Mesenchymal stem cell (in vitro differentiated cells and primary cell): ENCODE measurements at regions not wholly inside any gene's neighbourhood (a gene's known extent, or its start where the extent isn't known, plus 50 kb on each side); places are given as distances from the start of the nearest gene placed in this dataset.
A peak's percentile ranks its signal among the peaks of the same experiment; 100 is the strongest.

ENCODE experiments used
- DNase-seq: peaks from one replicate; pipeline ENCODE4 v3.0.0-alpha.2; 2013
- H2AFZ ChIP-seq: one replicate; pipeline ENCODE4 v1.6.1; 2013; ENCODE audit warnings: low read depth, mild to moderate bottlenecking, control low read depth, inconsistent platforms, low read length, moderate library complexity
- H2AK5ac ChIP-seq: 2 replicates; pipeline ENCODE4 v1.6.1; 2013; ENCODE audit warnings: low read length, moderate library complexity, mild to moderate bottlenecking, inconsistent platforms; ENCODE audit not compliant: severe bottlenecking
- H2BK120ac ChIP-seq: one replicate; pipeline ENCODE4 v1.6.1; 2013; ENCODE audit warnings: low read depth, mild to moderate bottlenecking, inconsistent platforms, low read length, moderate library complexity
- H2BK12ac ChIP-seq, 2 experiments: one replicate each; pipeline ENCODE4 v1.6.1; 2013; ENCODE audit warnings: inconsistent platforms in 2 of 2, low read length in 2 of 2, mild to moderate bottlenecking in 2 of 2, moderate library complexity in 2 of 2, control low read depth in 1 of 2
- H2BK15ac ChIP-seq: one replicate; pipeline ENCODE4 v1.6.1; 2013; ENCODE audit warnings: mild to moderate bottlenecking, low read depth, inconsistent platforms; ENCODE audit not compliant: poor library complexity, severe bottlenecking
- H2BK5ac ChIP-seq: 2 replicates; pipeline ENCODE4 v1.6.1; 2013; ENCODE audit warnings: low read depth, mild to moderate bottlenecking, low read length, control low read depth, inconsistent platforms; ENCODE audit not compliant: poor library complexity, severe bottlenecking
- H3K14ac ChIP-seq, 2 experiments: one replicate each; pipeline ENCODE4 v1.6.1; 2013; ENCODE audit warnings: inconsistent platforms in 2 of 2, low read length in 2 of 2, control low read depth in 1 of 2, mild to moderate bottlenecking in 1 of 2, moderate library complexity in 1 of 2
- H3K18ac ChIP-seq, 2 experiments: one replicate each; pipeline ENCODE4 v1.6.1; 2013; ENCODE audit warnings: inconsistent platforms in 2 of 2, low read length in 2 of 2, control low read depth in 1 of 2, low read depth in 1 of 2, mild to moderate bottlenecking in 1 of 2
- H3K23ac ChIP-seq, 2 experiments: one replicate each; pipeline ENCODE4 v1.6.1; 2013; ENCODE audit warnings: inconsistent platforms in 2 of 2, low read length in 2 of 2, mild to moderate bottlenecking in 2 of 2, moderate library complexity in 2 of 2, control low read depth in 1 of 2
- H3K27ac ChIP-seq: 2 replicates; pipeline ENCODE4 v1.5.1; 2013; ENCODE audit warnings: mild to moderate bottlenecking, moderate library complexity, low read length, control low read depth, inconsistent platforms; ENCODE audit not compliant: poor library complexity, severe bottlenecking
- H3K27me3 ChIP-seq, 2 experiments: 2 replicates each; pipeline versions ENCODE4 v1.6.1 to v1.7.0; 2013; ENCODE audit warnings: low read length in 2 of 2, mild to moderate bottlenecking in 2 of 2, moderate library complexity in 2 of 2, control low read depth in 1 of 2, inconsistent platforms in 1 of 2; ENCODE audit not compliant: control insufficient read depth in 1 of 2, insufficient read depth in 1 of 2
- H3K36me3 ChIP-seq, 2 experiments: 2 replicates each; pipeline versions ENCODE4 v1.6.1 to v1.7.0; 2013; ENCODE audit warnings: low read length in 2 of 2, control low read depth in 1 of 2, inconsistent platforms in 1 of 2, low read depth in 1 of 2, mild to moderate bottlenecking in 1 of 2; ENCODE audit not compliant: insufficient read depth in 2 of 2, control insufficient read depth in 1 of 2
- H3K4ac ChIP-seq, 2 experiments: one replicate each; pipeline ENCODE4 v1.6.1; 2013; ENCODE audit warnings: inconsistent platforms in 2 of 2, low read length in 2 of 2, mild to moderate bottlenecking in 2 of 2, moderate library complexity in 2 of 2, control low read depth in 1 of 2, low read depth in 1 of 2
- H3K4me1 ChIP-seq: 2 replicates; pipeline ENCODE4 v1.6.1; 2013; ENCODE audit warnings: low read depth, low read length, control low read depth; ENCODE audit not compliant: control insufficient read depth, insufficient read depth
- H3K4me2 ChIP-seq: 2 replicates; pipeline ENCODE4 v1.6.1; 2013; ENCODE audit warnings: low read length, mild to moderate bottlenecking, inconsistent platforms; ENCODE audit not compliant: poor library complexity, severe bottlenecking
- H3K4me3 ChIP-seq, 2 experiments: 2 replicates each; pipeline versions ENCODE4 v1.5.1 to v1.7.0; 2013; ENCODE audit warnings: low read length in 2 of 2, mild to moderate bottlenecking in 2 of 2, control low read depth in 1 of 2, low read depth in 1 of 2; ENCODE audit not compliant: insufficient read depth in 1 of 2
- H3K79me1 ChIP-seq: replicated peaks from 2 replicates; pipeline ENCODE4 v1.6.1; 2013; ENCODE audit warnings: mild to moderate bottlenecking, control low read depth, low read length, inconsistent platforms; ENCODE audit not compliant: poor library complexity, severe bottlenecking
- H3K9ac ChIP-seq: 2 replicates; pipeline ENCODE4 v1.7.0; 2013; ENCODE audit warnings: mild to moderate bottlenecking, low read length, moderate library complexity
- H3K9me3 ChIP-seq: 2 replicates; pipeline ENCODE4 v1.7.0; 2013; ENCODE audit warnings: mild to moderate bottlenecking, low read length; ENCODE audit not compliant: control insufficient read depth
- H4K8ac ChIP-seq: one replicate; pipeline ENCODE4 v1.6.1; 2013; ENCODE audit warnings: inconsistent platforms, mild to moderate bottlenecking, low read length, moderate library complexity
- H4K91ac ChIP-seq: one replicate; pipeline ENCODE4 v1.6.1; 2013; ENCODE audit warnings: mild to moderate bottlenecking, low read length, inconsistent platforms
- WGBS: methylation state at CpG from one replicate; pipeline ENCODE4 v1.1.7; 2013; ENCODE audit warnings: mixed read lengths; 5-methylcytosine and 5-hydroxymethylcytosine counted together

GRCh38 chr5:154603485-154603884, 125.5 kb upstream of the HAND1 start:
- no peak for DNase-seq
- no peak overlapping the region for H4K8ac ChIP-seq
- H3K27ac ChIP-seq, result no peak overlapping the region
- H3K18ac ChIP-seq, result no peak overlapping the region
- no peaks in the 10 kb centered on the region for H3K9me3 ChIP-seq
- H4K91ac ChIP-seq, result no peak overlapping the region
- no peaks in the 10 kb centered on the region for H3K36me3 ChIP-seq
- H3K4me3 ChIP-seq, result no peak overlapping the region
- no peak overlapping the region for H2AFZ ChIP-seq
- no peak overlapping the region for H3K23ac ChIP-seq
- H3K14ac ChIP-seq, result no peak overlapping the region
- peaks cover 63 to 72% of the 10 kb centered on the region in 2 experiments for H3K27me3 ChIP-seq
- peak overlapping the region; percentile 46 for H3K4me2 ChIP-seq
- no peak overlapping the region for H2BK120ac ChIP-seq
- no peak overlapping the region for H3K4ac ChIP-seq
- H2BK5ac ChIP-seq, result no peak overlapping the region
- H3K79me1 ChIP-seq, result no peaks in the 10 kb centered on the region
- no peak overlapping the region for H3K9ac ChIP-seq
- no peak overlapping the region for H2AK5ac ChIP-seq
- no peak overlapping the region for H2BK15ac ChIP-seq
- WGBS, result 60% methylated on average over 1 of the region's 1 CpG
- H2BK12ac ChIP-seq, result no peak overlapping the region
- H3K4me1 ChIP-seq, result peaks cover 4% of the 10 kb centered on the region

- Histone ChIP-seq H3K4me3 (no peak overlapping the region), H2AK5ac (no peak overlapping the region), H2AFZ (no peak overlapping the region), H4K8ac (no peak overlapping the region), H3K18ac (no peak overlapping the region), H3K23ac (no peak overlapping the region), H3K27ac (no peak overlapping the region), H3K4ac (no peak overlapping the region), H3K4me1 (peaks cover 4% of the 10 kb centered on the region), H3K14ac (no peak overlapping the region), H3K4me2 (no peak overlapping the region), H2BK15ac (no peak overlapping the region), H3K36me3 (no peaks in the 10 kb centered on the region), H2BK5ac (no peak overlapping the region), H3K79me1 (no peaks in the 10 kb centered on the region), H2BK120ac (no peak overlapping the region), H3K27me3 (peaks cover 63 to 67% of the 10 kb centered on the region in 2 experiments), H4K91ac (no peak overlapping the region), H3K9ac (no peak overlapping the region), H3K9me3 (no peaks in the 10 kb centered on the region), H2BK12ac (no peak overlapping the region)
- WGBS, result 60% methylated on average over 1 of the region's 1 CpG
- no peak for DNase-seq
These were observed 125.0 kb upstream of the HAND1 start for GRCh38 chr5:154603011-154603410.

GRCh38 chr5:154601014-154601413, 123.0 kb upstream of the HAND1 start:
- Histone ChIP-seq H3K18ac (no peak overlapping the region), H3K27ac (no peak overlapping the region), H2BK15ac (no peak overlapping the region), H3K4ac (no peak overlapping the region), H2BK5ac (no peak overlapping the region), H3K27me3 (peaks cover 52 to 53% of the 10 kb centered on the region in 2 experiments), H3K14ac (no peak overlapping the region), H3K9ac (no peak overlapping the region), H2AK5ac (no peak overlapping the region), H4K91ac (no peak overlapping the region), H3K4me2 (no peak overlapping the region), H3K23ac (no peak overlapping the region), H2AFZ (no peak overlapping the region), H3K79me1 (no peaks in the 10 kb centered on the region), H4K8ac (no peak overlapping the region), H3K4me1 (peaks cover 4% of the 10 kb centered on the region), H2BK120ac (no peak overlapping the region), H3K4me3 (no peak overlapping the region), H3K9me3 (no peaks in the 10 kb centered on the region), H3K36me3 (no peaks in the 10 kb centered on the region), H2BK12ac (no peak overlapping the region)
- no peak for DNase-seq
- WGBS, result 86% methylated on average over 7 of the region's 7 CpGs

GRCh38 chr5:154598021-154598420, 120.0 kb upstream of the HAND1 start:
- Histone ChIP-seq H3K23ac (no peak overlapping the region), H3K36me3 (no peaks in the 10 kb centered on the region), H4K91ac (no peak overlapping the region), H3K79me1 (no peaks in the 10 kb centered on the region), H2BK12ac (no peak overlapping the region), H2AK5ac (no peak overlapping the region), H3K9ac (no peak overlapping the region), H2BK5ac (no peak overlapping the region), H3K4ac (no peak overlapping the region), H3K4me1 (no peaks in the 10 kb centered on the region), H3K4me2 (no peak overlapping the region), H2BK120ac (no peak overlapping the region), H3K27me3 (peaks cover 24 to 40% of the 10 kb centered on the region in 2 experiments), H3K4me3 (no peak overlapping the region), H3K9me3 (no peaks in the 10 kb centered on the region), H2BK15ac (no peak overlapping the region), H2AFZ (no peak overlapping the region), H3K18ac (no peak overlapping the region), H3K14ac (no peak overlapping the region), H4K8ac (no peak overlapping the region), H3K27ac (no peak overlapping the region)
- no peak for DNase-seq
- WGBS, result 94% methylated on average over 2 of the region's 2 CpGs
